ENCODE measurements at regions not wholly inside any gene's neighbourhood (a gene's known extent, or its start where the extent isn't known, plus 50 kb on each side); places are given as distances from the start of the nearest gene placed in this dataset.

- no peak overlapping the region for H3K4me3 ChIP-seq
- ATAC-seq: no peak
- no peaks in the 10 kb centered on the region for H3K27me3 ChIP-seq
- H3K9me3 ChIP-seq: peaks cover 0 to 14% (median 0%) of the 10 kb centered on the region in 3 donors
- no peaks in the 10 kb centered on the region for H3K4me1 ChIP-seq
- no peak overlapping the region for H3K27ac ChIP-seq
- H3K36me3 ChIP-seq: no peaks in the 10 kb centered on the region
- no peak for TF ChIP-seq POLR2AphosphoS5 (IDR thresholded peaks at IDR 0.05)
- TF ChIP-seq, protein P1, sequence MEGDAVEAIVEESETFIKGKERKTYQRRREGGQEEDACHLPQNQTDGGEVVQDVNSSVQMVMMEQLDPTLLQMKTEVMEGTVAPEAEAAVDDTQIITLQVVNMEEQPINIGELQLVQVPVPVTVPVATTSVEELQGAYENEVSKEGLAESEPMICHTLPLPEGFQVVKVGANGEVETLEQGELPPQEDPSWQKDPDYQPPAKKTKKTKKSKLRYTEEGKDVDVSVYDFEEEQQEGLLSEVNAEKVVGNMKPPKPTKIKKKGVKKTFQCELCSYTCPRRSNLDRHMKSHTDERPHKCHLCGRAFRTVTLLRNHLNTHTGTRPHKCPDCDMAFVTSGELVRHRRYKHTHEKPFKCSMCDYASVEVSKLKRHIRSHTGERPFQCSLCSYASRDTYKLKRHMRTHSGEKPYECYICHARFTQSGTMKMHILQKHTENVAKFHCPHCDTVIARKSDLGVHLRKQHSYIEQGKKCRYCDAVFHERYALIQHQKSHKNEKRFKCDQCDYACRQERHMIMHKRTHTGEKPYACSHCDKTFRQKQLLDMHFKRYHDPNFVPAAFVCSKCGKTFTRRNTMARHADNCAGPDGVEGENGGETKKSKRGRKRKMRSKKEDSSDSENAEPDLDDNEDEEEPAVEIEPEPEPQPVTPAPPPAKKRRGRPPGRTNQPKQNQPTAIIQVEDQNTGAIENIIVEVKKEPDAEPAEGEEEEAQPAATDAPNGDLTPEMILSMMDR (IDR thresholded peaks at IDR 0.05): no peak
- TF ChIP-seq EP300 (IDR thresholded peaks at IDR 0.05): no peak
- no peak for TF ChIP-seq POLR2A (IDR thresholded peaks at IDR 0.05)
Observed at GRCh38 chr2:164039270-164039669, 303.5 kb upstream of the FIGN start.

DNA sequence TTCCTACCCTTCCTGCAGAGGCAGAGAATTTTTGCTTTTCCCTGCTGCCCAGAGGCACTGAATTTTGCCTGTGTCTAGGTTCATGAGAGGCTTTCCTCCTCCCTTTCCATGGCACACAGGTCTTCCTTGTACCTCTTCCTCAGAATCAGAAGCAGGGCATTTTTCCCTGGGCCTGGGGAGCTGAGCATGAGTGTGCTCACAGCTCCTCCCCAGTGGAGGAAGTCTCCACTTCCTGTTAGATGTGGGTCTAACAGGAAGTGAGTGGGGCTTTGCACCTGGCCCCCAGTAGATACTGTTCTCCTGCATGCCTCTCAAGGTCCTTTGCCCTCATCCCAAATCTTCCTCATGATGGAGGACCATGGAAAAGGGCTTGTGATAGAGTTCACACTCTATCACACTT is 297.2 kb upstream of the FIGN start:
- no peak for ATAC-seq
- Histone ChIP-seq H3K9me3 (no peaks in the 10 kb centered on the region), H3K27ac (no peak overlapping the region), H3K4me3 (no peak overlapping the region), H3K27me3 (no peaks in the 10 kb centered on the region), H3K4me1 (no peaks in the 10 kb centered on the region), H3K36me3 (no peaks in the 10 kb centered on the region)
- TF ChIP-seq POLR2A (IDR thresholded peaks at IDR 0.05) (no peak), POLR2AphosphoS5 (IDR thresholded peaks at IDR 0.05) (no peak), EP300 (IDR thresholded peaks at IDR 0.05) (no peak)
- TF ChIP-seq, protein P1 (IDR thresholded peaks at IDR 0.05): no peak

- 83 to 93% methylated on average over 1 to 2 of the region's 2 CpGs for WGBS, 2 donors (ENCODE audit: low coverage in 1 of 2)
- H3K4me3 ChIP-seq: no peak overlapping the region
- no peak for ATAC-seq
- no peaks in the 10 kb centered on the region for H3K27me3 ChIP-seq
- TF ChIP-seq POLR2AphosphoS5 (IDR thresholded peaks at IDR 0.05) (no peak), EP300 (IDR thresholded peaks at IDR 0.05) (no peak), POLR2A (IDR thresholded peaks at IDR 0.05) (no peak)
- TF ChIP-seq, protein P1 (IDR thresholded peaks at IDR 0.05): no peak
- H3K27ac ChIP-seq: no peak overlapping the region
- H3K4me1 ChIP-seq: no peaks in the 10 kb centered on the region
- no peaks in the 10 kb centered on the region for H3K36me3 ChIP-seq
- no peaks in the 10 kb centered on the region for H3K9me3 ChIP-seq
Observed at GRCh38 chr2:164030623-164031022, 294.8 kb upstream of the FIGN start.

DNA sequence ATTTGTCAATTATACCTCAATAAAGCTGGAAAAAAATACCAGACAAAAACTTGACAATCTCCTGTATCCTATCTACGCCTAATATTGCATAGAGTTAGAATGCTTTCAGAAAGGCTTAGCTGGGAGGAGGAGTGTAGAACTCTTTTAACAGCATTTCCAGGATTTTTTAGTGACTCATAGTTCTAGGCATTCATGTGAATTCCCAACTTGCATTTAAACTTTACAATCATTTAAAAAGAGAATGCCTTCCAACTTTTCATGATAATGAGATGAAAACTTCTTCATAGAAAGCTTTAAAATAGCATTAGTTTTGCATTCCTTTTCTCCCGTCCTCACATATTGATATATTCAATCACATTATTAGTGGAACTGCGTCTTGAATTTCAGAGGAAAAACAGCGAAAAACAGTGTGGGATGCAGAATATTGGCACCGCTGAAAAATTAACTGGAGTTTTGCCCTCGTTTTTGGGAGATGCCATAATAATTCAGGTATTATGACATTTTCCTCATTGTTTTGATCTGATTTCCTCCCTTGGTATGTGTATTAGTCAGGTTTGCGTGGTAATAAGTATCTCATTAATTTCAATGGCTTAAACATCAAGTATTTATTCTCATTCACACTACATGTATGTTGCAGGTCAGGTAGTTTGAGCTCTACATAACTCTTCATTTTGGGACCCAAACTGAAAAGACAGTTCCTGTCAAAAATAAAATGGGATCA is 293.2 kb upstream of the FIGN start:
- no peak for TF ChIP-seq POLR2AphosphoS5 (IDR thresholded peaks at IDR 0.05)
- TF ChIP-seq, protein P1 (IDR thresholded peaks at IDR 0.05): no peak
- TF ChIP-seq EP300 (IDR thresholded peaks at IDR 0.05): no peak
- TF ChIP-seq POLR2A (IDR thresholded peaks at IDR 0.05): no peak
- no peaks in the 10 kb centered on the region for H3K36me3 ChIP-seq
- H3K27ac ChIP-seq: no peak overlapping the region
- WGBS, 2 donors (ENCODE audit: low coverage in 1 of 2): 64 to 80% methylated on average over 7 of the region's 7 CpGs
- no peaks in the 10 kb centered on the region for H3K9me3 ChIP-seq
- H3K4me1 ChIP-seq: no peaks in the 10 kb centered on the region
- no peaks in the 10 kb centered on the region for H3K27me3 ChIP-seq
- no peak for ATAC-seq
- H3K4me3 ChIP-seq: no peak overlapping the region

DNA sequence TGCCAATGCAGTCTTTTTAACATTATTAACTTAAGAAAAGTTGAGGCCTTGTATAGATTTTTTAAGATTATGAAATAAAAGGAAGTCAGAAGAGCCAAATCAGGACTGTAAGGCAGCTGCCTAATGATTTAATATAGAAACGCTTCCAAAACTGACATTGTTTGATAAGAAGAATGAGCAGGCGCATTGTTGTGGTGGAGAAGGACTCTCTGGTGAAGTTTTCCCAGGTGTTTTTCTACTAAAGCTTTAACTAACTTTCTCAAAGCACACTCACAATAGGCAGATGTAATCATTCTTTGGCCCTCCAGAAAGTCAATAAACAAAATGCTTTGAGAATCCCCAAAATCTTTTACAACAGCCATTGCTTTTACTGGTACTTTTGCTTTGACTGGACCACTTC is 288.6 kb upstream of the FIGN start:
- Histone ChIP-seq H3K9me3 (no peaks in the 10 kb centered on the region), H3K27ac (no peak overlapping the region), H3K4me3 (no peak overlapping the region), H3K4me1 (no peaks in the 10 kb centered on the region), H3K36me3 (no peaks in the 10 kb centered on the region), H3K27me3 (no peaks in the 10 kb centered on the region)
- TF ChIP-seq EP300 (IDR thresholded peaks at IDR 0.05): no peak
- no peak for TF ChIP-seq POLR2A (IDR thresholded peaks at IDR 0.05)
- TF ChIP-seq, protein P1 (IDR thresholded peaks at IDR 0.05): no peak
- TF ChIP-seq POLR2AphosphoS5 (IDR thresholded peaks at IDR 0.05): no peak
- no peak for ATAC-seq
- 70 to 75% methylated on average over 2 of the region's 2 CpGs for WGBS, 2 donors (ENCODE audit: low coverage in 1 of 2)

All from gastroesophageal sphincter (tissue), 4 donors.